Ovary (tissue), 3 donors: ENCODE measurements at regions not wholly inside any gene's neighbourhood (a gene's known extent, or its start where the extent isn't known, plus 50 kb on each side); places are given as distances from the start of the nearest gene placed in this dataset.

Source experiments
- POLR2A ChIP-seq: fragments of 450-650 bp; IDR thresholded peaks from one replicate; pipeline ENCODE4 v1.6.1; 2017; ENCODE audit warnings: antibody characterized with exemption, mild to moderate bottlenecking, moderate library complexity
- TF ChIP-seq, protein P1 (sequence below), 3 donors: fragments of 450-650 bp in 2 of 3; fragments of 200-600 bp in 1 of 3; IDR thresholded peaks; one replicate each; pipeline versions ENCODE4 v1.5.1 to v1.8.0; 2016 to 2022; ENCODE audit warnings: antibody characterized with exemption in 3 of 3, mild to moderate bottlenecking in 1 of 3
- donor health status: DM: no; HTN: no; CAD: no.

DNA sequence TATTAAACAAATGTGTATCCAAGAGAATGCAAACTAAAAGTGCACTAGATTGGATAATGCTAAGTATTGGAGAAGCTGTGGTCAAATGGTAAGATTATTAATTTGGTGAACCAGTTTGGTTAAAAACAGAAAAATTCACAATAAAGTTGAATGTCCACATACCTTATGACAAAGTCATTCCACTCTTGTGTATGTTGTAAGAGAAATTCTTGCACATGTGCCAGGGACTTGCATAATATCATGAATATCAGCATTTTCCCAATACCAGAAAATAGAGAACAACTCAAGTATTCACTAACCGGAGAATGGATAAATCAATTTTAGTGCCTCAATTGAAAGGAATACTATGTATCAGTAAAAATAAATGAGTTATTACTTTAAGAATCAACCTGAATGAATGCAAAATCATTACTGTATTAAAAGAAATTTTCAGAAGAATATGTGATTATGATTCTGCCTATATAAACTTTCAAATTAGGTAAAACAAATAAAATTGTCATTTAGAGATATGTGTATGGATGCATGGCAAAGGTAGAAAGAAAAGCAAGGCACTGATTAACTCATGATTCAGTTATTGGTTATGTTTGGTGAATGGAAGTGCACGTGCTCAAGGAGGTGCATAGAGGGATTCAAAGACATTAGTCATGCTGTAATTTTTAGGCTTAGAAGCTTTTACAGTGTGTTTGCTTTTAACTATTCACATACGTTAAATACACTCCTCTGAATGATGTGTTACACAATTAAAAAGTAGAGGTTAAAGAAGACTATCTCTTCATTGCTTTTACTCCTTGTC, 217.4 kb upstream of the KCNK2 start:
- TF ChIP-seq, protein P1, sequence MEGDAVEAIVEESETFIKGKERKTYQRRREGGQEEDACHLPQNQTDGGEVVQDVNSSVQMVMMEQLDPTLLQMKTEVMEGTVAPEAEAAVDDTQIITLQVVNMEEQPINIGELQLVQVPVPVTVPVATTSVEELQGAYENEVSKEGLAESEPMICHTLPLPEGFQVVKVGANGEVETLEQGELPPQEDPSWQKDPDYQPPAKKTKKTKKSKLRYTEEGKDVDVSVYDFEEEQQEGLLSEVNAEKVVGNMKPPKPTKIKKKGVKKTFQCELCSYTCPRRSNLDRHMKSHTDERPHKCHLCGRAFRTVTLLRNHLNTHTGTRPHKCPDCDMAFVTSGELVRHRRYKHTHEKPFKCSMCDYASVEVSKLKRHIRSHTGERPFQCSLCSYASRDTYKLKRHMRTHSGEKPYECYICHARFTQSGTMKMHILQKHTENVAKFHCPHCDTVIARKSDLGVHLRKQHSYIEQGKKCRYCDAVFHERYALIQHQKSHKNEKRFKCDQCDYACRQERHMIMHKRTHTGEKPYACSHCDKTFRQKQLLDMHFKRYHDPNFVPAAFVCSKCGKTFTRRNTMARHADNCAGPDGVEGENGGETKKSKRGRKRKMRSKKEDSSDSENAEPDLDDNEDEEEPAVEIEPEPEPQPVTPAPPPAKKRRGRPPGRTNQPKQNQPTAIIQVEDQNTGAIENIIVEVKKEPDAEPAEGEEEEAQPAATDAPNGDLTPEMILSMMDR (IDR thresholded peaks at IDR 0.05) = no peak
- TF ChIP-seq POLR2A = no peak
